PFSK-1 (cell line): ENCODE measurements at regions not wholly inside any gene's neighbourhood (a gene's known extent, or its start where the extent isn't known, plus 50 kb on each side); places are given as distances from the start of the nearest gene placed in this dataset.

Experiments used
- POLR2AphosphoS5 ChIP-seq: IDR thresholded peaks from 2 replicates; pipeline ENCODE4 v1.6.1; 2012; ENCODE audit warnings: low read depth, mild to moderate bottlenecking, control low read depth, low read length, moderate library complexity
- SIN3A ChIP-seq: IDR thresholded peaks from 2 replicates; pipeline ENCODE4 v1.6.1; 2012; ENCODE audit warnings: mild to moderate bottlenecking, low read length, moderate library complexity, borderline replicate concordance; ENCODE audit not compliant: insufficient read depth

GRCh38 chr11:92441443-92441726 lies 216.8 kb downstream of the FAT3 start:
- no peak for TF ChIP-seq POLR2AphosphoS5
- TF ChIP-seq SIN3A: no peak
